ENCODE measurements at regions not wholly inside any gene's neighbourhood (a gene's known extent, or its start where the extent isn't known, plus 50 kb on each side); places are given as distances from the start of the nearest gene placed in this dataset.

- Mint-ChIP-seq H3K27ac (ENCODE audit: unreplicated experiment) (no peak overlapping the region), H3K9me3 (no peaks in the 10 kb centered on the region), H3K27me3 (ENCODE audit: low read depth) (no peaks in the 10 kb centered on the region)
Observed at GRCh38 chr18:56097621-56098020, 509.6 kb upstream of the TCF4 start.

GRCh38 chr18:56096861-56097260 is 508.9 kb upstream of the TCF4 start:
- Mint-ChIP-seq H3K9me3 (no peaks in the 10 kb centered on the region), H3K4me1 (no peaks in the 10 kb centered on the region), H3K36me3 (ENCODE audit: low read depth) (no peaks in the 10 kb centered on the region), H3K4me3 (no peak overlapping the region), H3K27me3 (ENCODE audit: low read depth) (no peaks in the 10 kb centered on the region), H3K27ac (ENCODE audit: unreplicated experiment) (no peak overlapping the region)
- no peak for TF ChIP-seq CTCF (conservative IDR thresholded peaks at IDR 0.05)
- no peak for DNase-seq (ENCODE audit: low read depth, low spot score)

More at GRCh38 chr18:56097621-56098020, 509.6 kb upstream of the TCF4 start:
- DNase-seq (ENCODE audit: low read depth, low spot score), result no peak
- TF ChIP-seq CTCF (conservative IDR thresholded peaks at IDR 0.05), result no peak
- Mint-ChIP-seq H3K4me3 (no peak overlapping the region), H3K4me1 (no peaks in the 10 kb centered on the region), H3K36me3 (ENCODE audit: low read depth) (no peaks in the 10 kb centered on the region)

DNA sequence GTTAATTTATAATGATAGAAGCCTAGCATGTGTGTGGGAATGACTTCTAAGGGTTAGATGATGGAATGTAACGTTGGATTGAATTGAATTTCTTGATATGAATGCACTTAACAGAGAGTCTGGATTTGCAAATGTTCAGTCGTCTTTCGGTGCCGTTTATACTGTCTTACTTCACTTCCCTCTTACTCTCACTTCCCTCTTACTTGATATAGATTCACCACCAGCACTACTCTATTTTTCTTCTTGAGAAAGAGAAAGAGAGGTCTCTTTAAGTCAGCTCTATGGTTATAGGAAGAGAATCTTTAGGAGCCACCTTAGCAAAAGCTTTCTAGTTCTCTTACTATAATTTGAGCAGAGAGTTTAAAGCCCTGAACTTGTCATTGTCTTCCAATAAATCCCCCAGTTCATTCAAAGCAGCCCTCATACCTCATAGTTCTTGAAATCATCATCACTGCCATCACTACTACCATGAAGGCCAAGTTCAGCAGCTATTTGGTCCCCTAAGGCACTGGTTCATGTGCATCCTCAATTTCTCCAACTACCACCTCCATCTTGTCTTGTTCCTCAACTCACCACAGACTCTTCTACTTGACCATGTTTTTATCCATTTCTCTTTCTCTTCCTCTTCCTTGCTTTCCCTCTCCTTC is 501.7 kb upstream of the TCF4 start:
- Mint-ChIP-seq H3K4me3 (no peak overlapping the region), H3K4me1 (peaks cover under 1% of the 10 kb centered on the region), H3K36me3 (ENCODE audit: low read depth) (no peaks in the 10 kb centered on the region), H3K27ac (ENCODE audit: unreplicated experiment) (no peak overlapping the region), H3K9me3 (peaks cover 4% of the 10 kb centered on the region), H3K27me3 (ENCODE audit: low read depth) (no peaks in the 10 kb centered on the region)
- no peak for TF ChIP-seq CTCF (conservative IDR thresholded peaks at IDR 0.05)
- DNase-seq (ENCODE audit: low read depth, low spot score), result no peak

DNA sequence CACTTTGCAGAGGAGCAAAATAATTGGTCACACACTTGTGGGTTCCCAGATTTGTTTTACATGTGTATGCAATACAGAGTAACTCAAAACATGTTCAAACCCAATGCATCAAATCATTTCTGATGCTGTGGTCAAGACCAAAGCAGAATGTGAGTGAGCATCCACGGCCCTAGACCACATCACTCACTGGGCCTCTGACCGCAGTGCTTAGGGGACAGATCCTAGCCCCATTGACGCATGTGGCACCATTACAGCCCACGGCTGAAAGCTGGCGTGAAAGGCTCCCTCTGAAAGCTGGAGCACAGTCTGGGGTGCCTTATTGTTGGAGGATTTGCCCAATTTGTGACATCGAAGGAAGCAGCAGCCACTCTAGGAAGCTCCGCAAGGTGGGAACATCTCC is 498.8 kb upstream of the TCF4 start:
- Mint-ChIP-seq H3K4me1 (peaks cover 22% of the 10 kb centered on the region), H3K9me3 (peaks cover 4% of the 10 kb centered on the region), H3K4me3 (no peak overlapping the region), H3K36me3 (ENCODE audit: low read depth) (no peaks in the 10 kb centered on the region), H3K27ac (ENCODE audit: unreplicated experiment) (no peak overlapping the region), H3K27me3 (ENCODE audit: low read depth) (no peaks in the 10 kb centered on the region)
- no peak for DNase-seq (ENCODE audit: low read depth, low spot score)
- TF ChIP-seq CTCF (conservative IDR thresholded peaks at IDR 0.05), result no peak

DNA sequence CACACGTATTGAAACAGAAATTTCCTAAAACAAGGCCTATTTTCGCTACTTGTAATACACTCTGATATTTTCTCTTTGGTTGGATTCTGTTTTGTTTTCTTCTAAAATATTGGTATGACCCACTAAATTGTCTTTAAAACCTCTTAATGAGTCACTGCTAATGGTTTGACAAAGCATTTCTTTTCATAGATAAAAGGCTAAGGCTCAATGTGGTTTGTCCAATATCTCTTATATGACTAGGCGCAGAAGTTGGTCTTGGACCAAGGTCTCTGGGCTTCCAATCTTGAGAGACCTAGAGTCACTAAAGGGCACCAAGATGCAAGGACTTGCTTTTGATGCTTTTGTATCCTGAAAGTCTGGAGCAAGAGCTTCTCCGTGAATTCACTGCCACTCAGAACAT is 498.2 kb upstream of the TCF4 start:
- Mint-ChIP-seq H3K36me3 (ENCODE audit: low read depth) (no peaks in the 10 kb centered on the region), H3K27ac (ENCODE audit: unreplicated experiment) (no peak overlapping the region), H3K4me3 (no peak overlapping the region), H3K9me3 (peaks cover 4% of the 10 kb centered on the region), H3K27me3 (ENCODE audit: low read depth) (no peaks in the 10 kb centered on the region), H3K4me1 (peaks cover 22% of the 10 kb centered on the region)
- DNase-seq (ENCODE audit: low read depth, low spot score), result no peak
- no peak for TF ChIP-seq CTCF (conservative IDR thresholded peaks at IDR 0.05)
